BE2C (cell line): ENCODE measurements at regions not wholly inside any gene's neighbourhood (a gene's known extent, or its start where the extent isn't known, plus 50 kb on each side); places are given as distances from the start of the nearest gene placed in this dataset.

ENCODE experiments used
- DNase-seq: peaks from one replicate; pipeline ENCODE4 v3.0.0-alpha.2; 2020
- H3K27me3 ChIP-seq: fragments of 250-450 bp; sonication (Bioruptor Pico); 2 replicates; pipeline ENCODE4 v1.5.1; 2020; ENCODE audit warnings: mild to moderate bottlenecking
- H3K36me3 ChIP-seq: fragments of 250-450 bp; sonication (Bioruptor Pico); 2 replicates; pipeline ENCODE4 v1.5.1; 2020; ENCODE audit warnings: mild to moderate bottlenecking
- H3K4me1 ChIP-seq: fragments of 250-450 bp; sonication (Bioruptor Pico); 2 replicates; pipeline ENCODE4 v1.5.1; 2020
- H3K4me3 ChIP-seq: 2 replicates; pipeline ENCODE4 v1.5.1; 2011; ENCODE audit warnings: low read depth, low read length
- H3K9me3 ChIP-seq: fragments of 250-450 bp; sonication (Bioruptor Pico); 2 replicates; pipeline ENCODE4 v1.5.1; 2020
- CTCF ChIP-seq: IDR thresholded peaks from 2 replicates; pipeline ENCODE4 v1.5.1; 2012; ENCODE audit warnings: mild to moderate bottlenecking, low read depth, low read length

- H3K9me3 ChIP-seq = no peaks in the 10 kb centered on the region
- no peak for TF ChIP-seq CTCF
Observed at GRCh38 chr1:219506936-219507335, 106.0 kb downstream of the ZC3H11B start.

GRCh38 chr1:219506473-219506899 lies 106.4 kb downstream of the ZC3H11B start:
- Histone ChIP-seq H3K4me1 (no peaks in the 10 kb centered on the region), H3K9me3 (no peaks in the 10 kb centered on the region), H3K27me3 (no peaks in the 10 kb centered on the region), H3K36me3 (no peaks in the 10 kb centered on the region), H3K4me3 (no peak overlapping the region)
- DNase-seq = no peak
- TF ChIP-seq CTCF = no peak

More at GRCh38 chr1:219506936-219507335, 106.0 kb downstream of the ZC3H11B start:
- Histone ChIP-seq H3K36me3 (no peaks in the 10 kb centered on the region), H3K27me3 (no peaks in the 10 kb centered on the region), H3K4me1 (no peaks in the 10 kb centered on the region), H3K4me3 (no peak overlapping the region)
- no peak for DNase-seq

GRCh38 chr1:219505886-219506285 lies 107.0 kb downstream of the ZC3H11B start:
- no peak overlapping the region for H3K4me3 ChIP-seq
- DNase-seq = no peak
- no peaks in the 10 kb centered on the region for H3K9me3 ChIP-seq
- no peaks in the 10 kb centered on the region for H3K36me3 ChIP-seq
- no peaks in the 10 kb centered on the region for H3K4me1 ChIP-seq
- TF ChIP-seq CTCF = no peak
- no peaks in the 10 kb centered on the region for H3K27me3 ChIP-seq

DNA sequence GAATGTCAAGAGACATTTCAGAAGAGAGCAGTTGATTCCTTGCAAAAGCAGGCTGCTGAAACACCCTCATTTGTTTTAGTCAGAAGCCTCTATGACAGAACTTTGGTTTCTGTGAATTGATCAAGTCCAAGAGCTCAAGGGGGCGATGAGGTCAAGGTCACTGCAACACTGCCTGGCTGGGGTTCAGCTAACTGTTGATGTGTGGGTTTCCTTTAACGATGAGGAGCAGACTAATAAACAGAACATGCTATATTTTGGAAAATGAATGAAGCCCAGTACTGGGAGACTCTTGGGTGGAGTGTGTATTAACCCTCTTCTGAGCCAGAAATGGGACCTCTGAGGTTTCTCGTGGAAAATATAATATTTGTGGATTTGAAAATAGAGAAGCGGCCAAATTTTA lies 109.3 kb downstream of the ZC3H11B start:
- TF ChIP-seq CTCF = no peak
- H3K4me3 ChIP-seq = no peak overlapping the region
- no peaks in the 10 kb centered on the region for H3K9me3 ChIP-seq
- no peaks in the 10 kb centered on the region for H3K36me3 ChIP-seq
- H3K27me3 ChIP-seq = no peaks in the 10 kb centered on the region
- H3K4me1 ChIP-seq = no peaks in the 10 kb centered on the region
- DNase-seq = no peak

GRCh38 chr1:219500327-219500897 lies 112.5 kb downstream of the ZC3H11B start:
- no peaks in the 10 kb centered on the region for H3K27me3 ChIP-seq
- no peaks in the 10 kb centered on the region for H3K9me3 ChIP-seq
- no peak overlapping the region for H3K4me3 ChIP-seq
- H3K4me1 ChIP-seq = no peaks in the 10 kb centered on the region
- no peak for DNase-seq
- no peak for TF ChIP-seq CTCF
- H3K36me3 ChIP-seq = no peaks in the 10 kb centered on the region

- TF ChIP-seq CTCF = no peak
- Histone ChIP-seq H3K27me3 (no peaks in the 10 kb centered on the region), H3K36me3 (no peaks in the 10 kb centered on the region), H3K4me1 (no peaks in the 10 kb centered on the region), H3K4me3 (no peak overlapping the region), H3K9me3 (no peaks in the 10 kb centered on the region)
- no peak for DNase-seq
Observed at GRCh38 chr1:219498666-219499065, 114.2 kb downstream of the ZC3H11B start.
